Hepatocyte (in vitro differentiated cells): ENCODE measurements at regions not wholly inside any gene's neighbourhood (a gene's known extent, or its start where the extent isn't known, plus 50 kb on each side); places are given as distances from the start of the nearest gene placed in this dataset.
A peak's percentile ranks its signal among the peaks of the same experiment; 100 is the strongest.

ENCODE experiments used
- DNase-seq: peaks from one replicate; pipeline ENCODE4 v3.0.0-alpha.2; 2016; ENCODE audit warnings: low spot score
- H2AFZ ChIP-seq: fragments of 200-600 bp; sonication (generic); 2 replicates; pipeline ENCODE4 v1.6.0; 2016; ENCODE audit warnings: antibody characterized with exemption, mild to moderate bottlenecking
- H3K27ac ChIP-seq: fragments of 200-600 bp; sonication (generic); 2 replicates; pipeline ENCODE4 v1.5.1; 2016; ENCODE audit warnings: mild to moderate bottlenecking
- H3K27me3 ChIP-seq: fragments of 200-600 bp; sonication (generic); 2 replicates; pipeline ENCODE4 v1.6.1; 2016
- H3K36me3 ChIP-seq: fragments of 200-600 bp; sonication (generic); replicated peaks from 2 replicates; pipeline ENCODE4 v1.5.1; 2016; ENCODE audit warnings: low read depth; ENCODE audit not compliant: insufficient read depth
- H3K4me1 ChIP-seq: fragments of 200-600 bp; sonication (generic); 2 replicates; pipeline ENCODE4 v1.5.1; 2016; ENCODE audit warnings: mild to moderate bottlenecking, moderate library complexity; ENCODE audit not compliant: insufficient read depth
- H3K4me2 ChIP-seq: fragments of 200-600 bp; sonication (generic); 2 replicates; pipeline ENCODE4 v1.6.0; 2016
- H3K4me3 ChIP-seq: fragments of 200-600 bp; sonication (generic); 2 replicates; pipeline ENCODE4 v1.5.1; 2016; ENCODE audit warnings: mild to moderate bottlenecking
- H3K79me2 ChIP-seq: fragments of 200-600 bp; sonication (generic); 2 replicates; pipeline ENCODE4 v1.6.0; 2017; ENCODE audit warnings: mild to moderate bottlenecking
- H3K9me2 ChIP-seq: fragments of 200-600 bp; sonication (generic); replicated peaks from 2 replicates; pipeline ENCODE4 v1.6.0; 2017; ENCODE audit warnings: mild to moderate bottlenecking; ENCODE audit not compliant: insufficient read depth
- H3K9me3 ChIP-seq: fragments of 200-600 bp; sonication (generic); 2 replicates; pipeline ENCODE4 v1.5.1; 2016; ENCODE audit warnings: low read depth, mild to moderate bottlenecking
- H4K20me1 ChIP-seq: fragments of 200-600 bp; sonication (generic); 2 replicates; pipeline ENCODE4 v1.6.0; 2016; ENCODE audit warnings: mild to moderate bottlenecking; ENCODE audit not compliant: insufficient read depth, poor library complexity, severe bottlenecking
- EZH2 ChIP-seq: fragments of 200-600 bp; sonication (generic); IDR thresholded peaks from 2 replicates; pipeline ENCODE4 v1.6.1; 2016; ENCODE audit warnings: antibody characterized with exemption, mild to moderate bottlenecking, borderline replicate concordance
- EZH2phosphoT487 ChIP-seq: fragments of 200-600 bp; sonication (generic); IDR thresholded peaks from one replicate; pipeline ENCODE4 v1.6.1; 2018; ENCODE audit warnings: antibody characterized with exemption, mild to moderate bottlenecking, low read depth, moderate library complexity; ENCODE audit not compliant: unreplicated experiment, severe bottlenecking
- WGBS: methylation state at CpG from one replicate; pipeline ENCODE4 v1.1.6; 2016; ENCODE audit warnings: low lambda C conversion rate; ENCODE audit errors: missing lambda C conversion rate; 5-methylcytosine and 5-hydroxymethylcytosine counted together
- TF ChIP-seq, protein P1 (sequence below): fragments of 200-600 bp; sonication (generic); IDR thresholded peaks from 2 replicates; pipeline ENCODE4 v1.5.1; 2016; ENCODE audit warnings: antibody characterized with exemption, mild to moderate bottlenecking; ENCODE audit not compliant: poor library complexity

DNA sequence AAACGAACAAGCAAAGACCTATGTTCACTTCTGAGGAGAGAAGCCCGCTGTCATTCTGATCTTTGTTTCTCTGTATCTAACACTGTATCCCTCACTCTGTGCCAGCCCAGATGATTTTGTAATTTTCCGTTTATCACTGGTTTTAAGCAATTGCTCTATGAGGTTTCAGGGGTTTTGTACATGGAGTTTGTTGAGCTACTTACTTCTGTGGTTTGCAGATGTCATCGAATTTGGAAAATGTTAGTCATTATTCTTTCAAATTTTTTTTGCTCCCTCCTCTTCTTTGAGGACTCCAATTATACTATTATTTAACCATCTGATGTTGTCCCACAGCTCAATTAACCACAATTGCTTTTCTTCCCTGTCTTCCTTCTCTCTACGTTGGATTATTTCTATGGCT is 650.9 kb upstream of the IGFBP3 start:
- Histone ChIP-seq H3K36me3 (no peaks in the 10 kb centered on the region), H3K4me2 (no peak overlapping the region), H2AFZ (no peak overlapping the region), H3K4me1 (peaks cover 8% of the 10 kb centered on the region), H4K20me1 (no peaks in the 10 kb centered on the region), H3K79me2 (no peaks in the 10 kb centered on the region), H3K27me3 (no peaks in the 10 kb centered on the region), H3K4me3 (no peak overlapping the region), H3K27ac (no peak overlapping the region), H3K9me2 (no peaks in the 10 kb centered on the region), H3K9me3 (no peaks in the 10 kb centered on the region)
- 91% methylated on average over 5 of the region's 5 CpGs for WGBS
- no peak for DNase-seq
- no peak for TF ChIP-seq EZH2
- TF ChIP-seq, protein P1, sequence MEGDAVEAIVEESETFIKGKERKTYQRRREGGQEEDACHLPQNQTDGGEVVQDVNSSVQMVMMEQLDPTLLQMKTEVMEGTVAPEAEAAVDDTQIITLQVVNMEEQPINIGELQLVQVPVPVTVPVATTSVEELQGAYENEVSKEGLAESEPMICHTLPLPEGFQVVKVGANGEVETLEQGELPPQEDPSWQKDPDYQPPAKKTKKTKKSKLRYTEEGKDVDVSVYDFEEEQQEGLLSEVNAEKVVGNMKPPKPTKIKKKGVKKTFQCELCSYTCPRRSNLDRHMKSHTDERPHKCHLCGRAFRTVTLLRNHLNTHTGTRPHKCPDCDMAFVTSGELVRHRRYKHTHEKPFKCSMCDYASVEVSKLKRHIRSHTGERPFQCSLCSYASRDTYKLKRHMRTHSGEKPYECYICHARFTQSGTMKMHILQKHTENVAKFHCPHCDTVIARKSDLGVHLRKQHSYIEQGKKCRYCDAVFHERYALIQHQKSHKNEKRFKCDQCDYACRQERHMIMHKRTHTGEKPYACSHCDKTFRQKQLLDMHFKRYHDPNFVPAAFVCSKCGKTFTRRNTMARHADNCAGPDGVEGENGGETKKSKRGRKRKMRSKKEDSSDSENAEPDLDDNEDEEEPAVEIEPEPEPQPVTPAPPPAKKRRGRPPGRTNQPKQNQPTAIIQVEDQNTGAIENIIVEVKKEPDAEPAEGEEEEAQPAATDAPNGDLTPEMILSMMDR: no peak
- no peak for TF ChIP-seq EZH2phosphoT487

DNA sequence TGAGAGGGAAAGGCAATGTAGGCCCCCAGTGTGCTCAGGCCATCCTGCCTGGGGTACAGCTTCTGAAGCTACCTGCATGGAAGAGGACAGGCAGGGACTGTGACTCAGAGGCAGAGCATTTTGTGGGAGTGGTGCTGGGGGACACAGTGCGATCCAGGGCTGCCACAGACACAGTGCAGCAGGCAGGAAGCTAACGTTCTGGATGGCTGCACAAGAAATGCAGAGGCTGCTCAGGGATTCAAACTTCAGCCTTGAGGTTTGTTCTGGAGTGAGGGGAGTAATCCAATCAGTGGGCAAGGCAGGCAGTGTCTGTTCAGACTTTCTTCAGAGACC is 648.0 kb upstream of the IGFBP3 start:
- TF ChIP-seq EZH2phosphoT487 (no peak), EZH2 (no peak)
- TF ChIP-seq, protein P1: no peak
- H2AFZ ChIP-seq: no peak overlapping the region
- no peak overlapping the region for H3K4me2 ChIP-seq
- no peaks in the 10 kb centered on the region for H3K27me3 ChIP-seq
- no peak overlapping the region for H3K4me3 ChIP-seq
- H3K36me3 ChIP-seq: no peaks in the 10 kb centered on the region
- no peaks in the 10 kb centered on the region for H3K79me2 ChIP-seq
- H4K20me1 ChIP-seq: no peaks in the 10 kb centered on the region
- peak overlapping the region; percentile 86 for H3K27ac ChIP-seq
- no peak for DNase-seq
- no peaks in the 10 kb centered on the region for H3K9me3 ChIP-seq
- H3K4me1 ChIP-seq: peaks cover 30% of the 10 kb centered on the region
- no peaks in the 10 kb centered on the region for H3K9me2 ChIP-seq
- 25% methylated on average over 2 of the region's 2 CpGs for WGBS

DNA sequence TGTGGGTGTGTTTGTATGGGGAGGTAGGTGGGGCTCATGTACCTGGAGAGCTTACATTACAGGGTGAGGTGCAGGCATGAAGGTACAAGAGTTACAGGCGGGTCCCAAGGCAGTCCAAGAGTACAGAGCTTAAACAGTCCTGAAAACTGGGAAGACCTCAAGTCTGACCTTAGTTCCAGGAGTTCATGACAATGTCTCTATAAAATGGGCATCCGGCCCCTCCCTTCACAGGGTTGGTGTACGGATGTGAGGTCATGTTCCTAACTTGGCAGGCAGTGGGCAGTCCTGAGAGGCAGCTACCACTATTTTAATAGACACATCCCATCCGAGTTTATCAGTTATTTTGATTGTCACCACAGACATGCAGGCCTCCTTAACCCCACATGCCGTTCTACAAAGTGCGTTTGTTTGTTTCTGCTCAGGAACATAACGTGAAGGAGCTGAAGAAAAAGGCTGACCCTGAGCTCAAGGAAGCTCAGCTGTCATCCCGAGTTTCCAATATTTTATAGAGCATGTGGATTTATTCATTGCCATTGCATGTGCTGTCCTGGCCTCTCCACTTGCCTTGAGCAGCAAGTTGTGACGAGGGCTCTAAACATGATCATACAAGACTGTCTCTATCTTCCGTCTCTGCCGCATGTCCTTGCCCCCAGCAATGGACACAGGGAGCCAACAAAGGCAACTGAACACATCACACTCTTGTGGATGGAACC is 647.5 kb upstream of the IGFBP3 start:
- H4K20me1 ChIP-seq: no peaks in the 10 kb centered on the region
- H3K9me2 ChIP-seq: no peaks in the 10 kb centered on the region
- H3K4me2 ChIP-seq: no peak overlapping the region
- H3K9me3 ChIP-seq: no peaks in the 10 kb centered on the region
- H3K4me1 ChIP-seq: peaks cover 30% of the 10 kb centered on the region
- no peak overlapping the region for H3K4me3 ChIP-seq
- H3K36me3 ChIP-seq: no peaks in the 10 kb centered on the region
- no peak for DNase-seq
- no peaks in the 10 kb centered on the region for H3K27me3 ChIP-seq
- H3K27ac ChIP-seq: peak overlapping the region; percentile 86
- no peaks in the 10 kb centered on the region for H3K79me2 ChIP-seq
- WGBS: 70% methylated on average over 11 of the region's 11 CpGs
- TF ChIP-seq EZH2phosphoT487: no peak
- no peak for TF ChIP-seq EZH2
- TF ChIP-seq, protein P1: no peak
- no peak overlapping the region for H2AFZ ChIP-seq

DNA sequence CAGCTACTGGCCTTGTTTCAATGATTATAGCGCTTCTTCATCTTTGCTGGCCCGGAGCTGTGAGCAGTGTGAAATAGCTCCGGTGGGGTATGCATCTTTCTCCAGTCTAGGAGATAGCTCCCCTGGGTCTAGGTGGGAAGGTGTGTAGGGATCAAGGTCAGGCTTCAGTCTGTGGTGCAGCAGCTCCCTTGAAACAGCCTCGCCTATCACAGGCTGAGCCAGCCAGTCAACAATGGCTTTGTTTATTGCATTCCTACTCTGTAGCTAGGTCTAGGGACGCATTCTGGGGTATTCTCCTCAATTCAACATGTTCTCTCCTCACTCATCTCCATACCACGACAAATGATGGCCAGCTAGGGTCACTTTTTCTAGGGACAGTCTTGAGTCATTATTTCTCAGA is 646.8 kb upstream of the IGFBP3 start:
- TF ChIP-seq EZH2phosphoT487 (no peak), EZH2 (no peak)
- TF ChIP-seq, protein P1: no peak
- Histone ChIP-seq H3K27me3 (no peaks in the 10 kb centered on the region), H3K27ac (peak overlapping the region; percentile 86), H3K36me3 (no peaks in the 10 kb centered on the region), H3K79me2 (no peaks in the 10 kb centered on the region), H2AFZ (no peak overlapping the region), H3K4me2 (no peak overlapping the region), H3K4me3 (no peak overlapping the region), H4K20me1 (no peaks in the 10 kb centered on the region), H3K9me2 (no peaks in the 10 kb centered on the region), H3K9me3 (no peaks in the 10 kb centered on the region), H3K4me1 (peaks cover 30% of the 10 kb centered on the region)
- WGBS: 90% methylated on average over 6 of the region's 6 CpGs
- DNase-seq: no peak
